BLaER1 (cell line): ENCODE measurements at regions not wholly inside any gene's neighbourhood (a gene's known extent, or its start where the extent isn't known, plus 50 kb on each side); places are given as distances from the start of the nearest gene placed in this dataset.

Source experiments
- H3K27ac ChIP-seq: shearing (Covaris generic); formaldehyde crosslinking; 2 replicates; pipeline ENCODE4 v1.8.1; 2022
- H3K27me3 ChIP-seq: shearing (Covaris generic); formaldehyde crosslinking; 2 replicates; pipeline ENCODE4 v1.8.1; 2022
- H3K36me3 ChIP-seq: shearing (Covaris generic); formaldehyde crosslinking; 2 replicates; pipeline ENCODE4 v1.8.1; 2022
- H3K4me1 ChIP-seq: shearing (Covaris generic); formaldehyde crosslinking; 2 replicates; pipeline ENCODE4 v1.8.1; 2022
- H3K4me2 ChIP-seq: shearing (Covaris generic); formaldehyde crosslinking; 2 replicates; pipeline ENCODE4 v1.8.1; 2022
- H3K4me3 ChIP-seq: shearing (Covaris generic); formaldehyde crosslinking; 2 replicates; pipeline ENCODE4 v1.8.1; 2022
- H3K9ac ChIP-seq: shearing (Covaris generic); formaldehyde crosslinking; 2 replicates; pipeline ENCODE4 v1.8.1; 2022
- H3K9me3 ChIP-seq: shearing (Covaris generic); formaldehyde crosslinking; 2 replicates; pipeline ENCODE4 v1.8.1; 2022
- H4K20me1 ChIP-seq: shearing (Covaris generic); formaldehyde crosslinking; 2 replicates; pipeline ENCODE4 v1.8.1; 2022
- Cebpa-rat ChIP-seq: shearing (Covaris generic); IDR thresholded peaks from 2 replicates; pipeline ENCODE4 v1.8.1; 2022

GRCh38 chr4:167629272-167629671 lies 395.0 kb upstream of the SPOCK3 start:
- Histone ChIP-seq H3K9me3 (no peaks in the 10 kb centered on the region), H3K27ac (no peak overlapping the region)

GRCh38 chr4:167642250-167642649 lies 408.0 kb upstream of the SPOCK3 start:
- H3K27ac ChIP-seq: no peak overlapping the region
- H3K4me3 ChIP-seq: no peak overlapping the region
- H3K27me3 ChIP-seq: no peaks in the 10 kb centered on the region
- no peaks in the 10 kb centered on the region for H3K36me3 ChIP-seq
- no peaks in the 10 kb centered on the region for H4K20me1 ChIP-seq
- TF ChIP-seq Cebpa-rat: no peak
- H3K9me3 ChIP-seq: no peaks in the 10 kb centered on the region
- H3K9ac ChIP-seq: no peak overlapping the region
- H3K4me2 ChIP-seq: no peak overlapping the region
- H3K4me1 ChIP-seq: no peaks in the 10 kb centered on the region

More at GRCh38 chr4:167629272-167629671, 395.0 kb upstream of the SPOCK3 start:
- Histone ChIP-seq H4K20me1 (no peaks in the 10 kb centered on the region), H3K4me3 (no peak overlapping the region), H3K27me3 (no peaks in the 10 kb centered on the region), H3K9ac (no peak overlapping the region), H3K36me3 (no peaks in the 10 kb centered on the region), H3K4me1 (no peaks in the 10 kb centered on the region), H3K4me2 (no peak overlapping the region)
- TF ChIP-seq Cebpa-rat: no peak

- Histone ChIP-seq H3K27ac (no peak overlapping the region), H4K20me1 (no peaks in the 10 kb centered on the region), H3K4me1 (no peaks in the 10 kb centered on the region), H3K4me3 (no peak overlapping the region), H3K9ac (no peak overlapping the region), H3K36me3 (no peaks in the 10 kb centered on the region), H3K9me3 (no peaks in the 10 kb centered on the region), H3K27me3 (no peaks in the 10 kb centered on the region), H3K4me2 (no peak overlapping the region)
- no peak for TF ChIP-seq Cebpa-rat
These were observed 411.1 kb upstream of the SPOCK3 start for GRCh38 chr4:167645358-167645757.

GRCh38 chr4:167652267-167652666 lies 418.0 kb upstream of the SPOCK3 start:
- Histone ChIP-seq H3K4me3 (no peak overlapping the region), H3K4me1 (no peaks in the 10 kb centered on the region), H3K4me2 (no peak overlapping the region), H4K20me1 (no peaks in the 10 kb centered on the region), H3K9ac (no peak overlapping the region), H3K27me3 (no peaks in the 10 kb centered on the region), H3K27ac (no peak overlapping the region), H3K9me3 (peaks cover 7% of the 10 kb centered on the region; the same call in 1 of the 2 replicates), H3K36me3 (no peaks in the 10 kb centered on the region)
- no peak for TF ChIP-seq Cebpa-rat

GRCh38 chr4:167688660-167689142 lies 403.6 kb upstream of the ANXA10 start:
- Histone ChIP-seq H3K4me3 (no peak overlapping the region), H3K4me1 (no peaks in the 10 kb centered on the region), H3K9me3 (no peaks in the 10 kb centered on the region), H3K36me3 (no peaks in the 10 kb centered on the region), H3K4me2 (no peak overlapping the region), H3K27me3 (no peaks in the 10 kb centered on the region), H4K20me1 (no peaks in the 10 kb centered on the region), H3K27ac (no peak overlapping the region), H3K9ac (no peak overlapping the region)
- TF ChIP-seq Cebpa-rat: no peak

- Histone ChIP-seq H3K27me3 (no peaks in the 10 kb centered on the region), H3K27ac (no peak overlapping the region), H3K9ac (no peak overlapping the region), H3K9me3 (no peaks in the 10 kb centered on the region), H4K20me1 (no peaks in the 10 kb centered on the region), H3K36me3 (no peaks in the 10 kb centered on the region), H3K4me3 (no peak overlapping the region), H3K4me1 (no peaks in the 10 kb centered on the region), H3K4me2 (no peak overlapping the region)
- TF ChIP-seq Cebpa-rat: no peak
These were observed 389.9 kb upstream of the ANXA10 start for GRCh38 chr4:167702391-167702790.

- Histone ChIP-seq H3K4me1 (no peaks in the 10 kb centered on the region), H3K27me3 (no peaks in the 10 kb centered on the region), H3K9ac (no peak overlapping the region), H3K27ac (no peak overlapping the region), H3K4me3 (no peak overlapping the region), H3K4me2 (no peak overlapping the region), H4K20me1 (no peaks in the 10 kb centered on the region), H3K36me3 (no peaks in the 10 kb centered on the region), H3K9me3 (no peaks in the 10 kb centered on the region)
- TF ChIP-seq Cebpa-rat: no peak
These were observed 380.8 kb upstream of the ANXA10 start for GRCh38 chr4:167711517-167711916.

- no peak overlapping the region for H3K27ac ChIP-seq
- no peaks in the 10 kb centered on the region for H3K9me3 ChIP-seq
- no peak for TF ChIP-seq Cebpa-rat
- no peaks in the 10 kb centered on the region for H4K20me1 ChIP-seq
- H3K9ac ChIP-seq: no peak overlapping the region
- no peak overlapping the region for H3K4me3 ChIP-seq
- H3K27me3 ChIP-seq: no peaks in the 10 kb centered on the region
- H3K4me2 ChIP-seq: no peak overlapping the region
- H3K4me1 ChIP-seq: no peaks in the 10 kb centered on the region
- no peaks in the 10 kb centered on the region for H3K36me3 ChIP-seq
These were observed 378.6 kb upstream of the ANXA10 start for GRCh38 chr4:167713756-167714155.

GRCh38 chr4:167715176-167715575 lies 377.2 kb upstream of the ANXA10 start:
- H3K9ac ChIP-seq: no peak overlapping the region
- no peaks in the 10 kb centered on the region for H3K9me3 ChIP-seq
- no peak overlapping the region for H3K27ac ChIP-seq
- H3K4me2 ChIP-seq: no peak overlapping the region
- no peak for TF ChIP-seq Cebpa-rat
- no peaks in the 10 kb centered on the region for H4K20me1 ChIP-seq
- H3K4me1 ChIP-seq: no peaks in the 10 kb centered on the region
- no peak overlapping the region for H3K4me3 ChIP-seq
- no peaks in the 10 kb centered on the region for H3K27me3 ChIP-seq
- H3K36me3 ChIP-seq: no peaks in the 10 kb centered on the region

- Histone ChIP-seq H4K20me1 (no peaks in the 10 kb centered on the region), H3K4me3 (no peak overlapping the region), H3K27ac (no peak overlapping the region), H3K4me1 (no peaks in the 10 kb centered on the region), H3K27me3 (no peaks in the 10 kb centered on the region), H3K4me2 (no peak overlapping the region), H3K9ac (no peak overlapping the region), H3K9me3 (no peaks in the 10 kb centered on the region), H3K36me3 (no peaks in the 10 kb centered on the region)
- no peak for TF ChIP-seq Cebpa-rat
These were observed 374.8 kb upstream of the ANXA10 start for GRCh38 chr4:167717495-167717894.
